SK-N-MC (cell line): ENCODE measurements at regions not wholly inside any gene's neighbourhood (a gene's known extent, or its start where the extent isn't known, plus 50 kb on each side); places are given as distances from the start of the nearest gene placed in this dataset.

ENCODE experiments used
- EZH2 ChIP-seq: fragments of 200-600 bp; sonication (generic); IDR thresholded peaks from one replicate; pipeline ENCODE4 v1.6.1; 2017; ENCODE audit warnings: antibody characterized with exemption
- POLR2AphosphoS5 ChIP-seq: IDR thresholded peaks from 2 replicates; pipeline ENCODE4 v1.6.1; 2012; ENCODE audit warnings: mild to moderate bottlenecking, low read depth, low read length, borderline replicate concordance

DNA sequence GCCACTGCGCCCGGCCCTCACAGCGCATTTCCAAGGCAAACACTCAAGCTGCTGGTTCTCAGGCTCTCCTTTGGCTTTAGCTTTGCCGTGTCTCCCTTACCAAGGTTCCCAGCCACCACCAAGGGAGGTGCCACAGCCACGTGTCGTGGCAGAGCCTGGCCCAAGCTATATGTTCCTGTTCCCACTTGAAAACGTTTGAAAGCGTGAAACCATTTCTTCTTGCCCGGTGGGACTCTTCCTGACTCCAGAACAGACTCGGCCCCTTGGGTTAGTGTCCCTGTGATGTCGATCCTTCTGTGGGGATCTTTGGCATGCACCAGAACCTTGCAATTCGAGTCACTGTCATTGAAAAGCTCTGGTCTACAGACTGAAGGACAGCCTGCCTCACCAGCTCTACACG is 147.9 kb downstream of the HSD17B3 start:
- no peak for TF ChIP-seq EZH2
- no peak for TF ChIP-seq POLR2AphosphoS5
